ENCODE measurements at regions not wholly inside any gene's neighbourhood (a gene's known extent, or its start where the extent isn't known, plus 50 kb on each side); places are given as distances from the start of the nearest gene placed in this dataset.
"Not testable (repeated sequence)": the region's sequence is repeated elsewhere in the genome, so short reads cannot be mapped to it uniquely, and the experiment has no call there.

DNA sequence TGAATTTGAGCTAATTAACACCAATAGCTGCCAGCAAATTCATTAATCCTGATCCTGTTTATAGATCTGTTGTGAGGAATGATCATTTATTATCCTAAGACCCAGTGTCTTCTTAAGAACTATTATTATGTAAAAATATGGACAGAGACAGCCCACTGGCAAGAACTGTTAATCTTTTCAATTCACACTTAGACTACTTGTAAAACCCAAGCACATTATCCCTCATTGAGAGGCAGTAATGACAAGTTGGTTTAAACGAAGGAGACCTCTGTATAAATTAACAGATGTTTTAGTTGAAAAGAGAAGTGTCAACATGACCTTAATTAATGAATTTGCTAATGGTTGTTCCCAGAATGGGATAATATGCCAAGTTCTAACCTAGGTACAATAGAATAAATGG, 270.3 kb upstream of the IZUMO3 start:
- CTCF ChIA-PET = interaction anchor here (0.7 kb wide), 1 partner anchor 1493 kb away, joined by 3 read pairs; no protein-coding TSS in a partner anchor
- no peak overlapping the region for H3K27ac ChIP-seq
- DNase-seq (ENCODE audit: low spot score) = no peak
- TF ChIP-seq, protein P1, sequence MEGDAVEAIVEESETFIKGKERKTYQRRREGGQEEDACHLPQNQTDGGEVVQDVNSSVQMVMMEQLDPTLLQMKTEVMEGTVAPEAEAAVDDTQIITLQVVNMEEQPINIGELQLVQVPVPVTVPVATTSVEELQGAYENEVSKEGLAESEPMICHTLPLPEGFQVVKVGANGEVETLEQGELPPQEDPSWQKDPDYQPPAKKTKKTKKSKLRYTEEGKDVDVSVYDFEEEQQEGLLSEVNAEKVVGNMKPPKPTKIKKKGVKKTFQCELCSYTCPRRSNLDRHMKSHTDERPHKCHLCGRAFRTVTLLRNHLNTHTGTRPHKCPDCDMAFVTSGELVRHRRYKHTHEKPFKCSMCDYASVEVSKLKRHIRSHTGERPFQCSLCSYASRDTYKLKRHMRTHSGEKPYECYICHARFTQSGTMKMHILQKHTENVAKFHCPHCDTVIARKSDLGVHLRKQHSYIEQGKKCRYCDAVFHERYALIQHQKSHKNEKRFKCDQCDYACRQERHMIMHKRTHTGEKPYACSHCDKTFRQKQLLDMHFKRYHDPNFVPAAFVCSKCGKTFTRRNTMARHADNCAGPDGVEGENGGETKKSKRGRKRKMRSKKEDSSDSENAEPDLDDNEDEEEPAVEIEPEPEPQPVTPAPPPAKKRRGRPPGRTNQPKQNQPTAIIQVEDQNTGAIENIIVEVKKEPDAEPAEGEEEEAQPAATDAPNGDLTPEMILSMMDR (conservative IDR thresholded peaks at IDR 0.05; ENCODE audit: low read depth) = no peak
- POLR2A ChIA-PET (ENCODE audit: low non-redundant PET) = no interaction called here

DNA sequence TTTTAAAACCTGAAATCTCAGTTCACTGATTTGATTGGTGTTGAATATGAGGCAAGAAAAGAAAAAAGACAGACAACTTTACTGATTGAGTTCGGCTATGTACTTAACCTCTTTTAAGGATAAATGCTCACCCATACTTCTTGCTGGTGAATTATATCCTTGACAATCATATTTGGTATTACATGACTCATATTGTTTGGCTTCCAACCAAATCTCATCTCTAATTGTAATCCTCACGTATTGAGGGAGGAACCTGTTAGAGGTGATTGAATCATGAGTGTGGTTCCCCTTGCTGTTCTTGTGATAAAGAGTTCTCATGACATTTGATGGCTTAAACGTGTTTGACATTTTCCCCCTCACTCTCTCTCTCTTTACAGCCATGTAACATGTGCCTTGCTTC, 255.6 kb upstream of the IZUMO3 start:
- TF ChIP-seq, protein P1 (conservative IDR thresholded peaks at IDR 0.05; ENCODE audit: low read depth) = no peak
- POLR2A ChIA-PET (ENCODE audit: low non-redundant PET) = no interaction called here
- CTCF ChIA-PET = no interaction called here
- no peak overlapping the region for H3K27ac ChIP-seq
- DNase-seq (ENCODE audit: low spot score) = peak; percentile 7

DNA sequence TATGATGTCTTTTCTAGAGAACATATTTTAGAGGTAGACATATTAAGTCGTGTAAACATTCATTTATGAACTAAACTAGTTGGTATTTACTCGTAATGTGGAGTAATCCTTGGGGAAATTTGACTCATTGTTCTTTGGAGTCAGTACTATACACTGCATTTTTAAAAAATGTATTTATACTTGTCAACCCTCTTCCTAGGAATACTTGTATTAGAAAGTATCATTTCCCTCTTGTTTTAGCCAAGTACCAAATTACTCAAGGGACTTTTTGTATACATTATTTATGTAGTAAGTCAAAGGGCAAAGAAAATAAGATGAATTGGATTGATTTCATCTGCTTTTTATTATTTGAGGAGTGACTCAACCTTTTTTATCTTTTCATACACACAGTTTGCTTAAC, 248.1 kb upstream of the IZUMO3 start:
- H3K27ac ChIP-seq = no peak overlapping the region
- no peak for DNase-seq (ENCODE audit: low spot score)
- TF ChIP-seq, protein P1 (conservative IDR thresholded peaks at IDR 0.05; ENCODE audit: low read depth) = no peak
- CTCF ChIA-PET = no interaction called here
- POLR2A ChIA-PET (ENCODE audit: low non-redundant PET) = no interaction called here

DNA sequence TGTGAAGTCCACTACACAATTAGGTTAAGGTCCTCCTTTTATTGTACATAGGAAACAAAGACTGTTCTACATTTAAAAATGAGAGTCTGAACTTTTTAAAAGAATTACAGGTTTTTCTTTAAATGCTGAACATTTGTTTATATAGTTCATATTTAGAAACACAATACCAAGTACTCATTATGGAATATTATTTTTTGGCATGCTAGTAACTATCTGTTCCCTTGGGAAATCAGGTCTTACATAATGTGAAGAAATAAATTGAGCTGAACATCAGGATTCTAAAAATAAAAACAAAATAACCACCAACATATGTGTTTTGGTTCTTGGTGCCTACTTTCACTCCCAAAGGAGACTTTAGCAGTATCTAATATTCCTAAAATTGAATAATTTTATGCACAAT, 230.5 kb upstream of the IZUMO3 start:
- DNase-seq (ENCODE audit: low spot score) = no peak
- ChIA-PET POLR2A (ENCODE audit: low non-redundant PET) (no interaction called here), CTCF (no interaction called here)
- TF ChIP-seq, protein P1 (conservative IDR thresholded peaks at IDR 0.05; ENCODE audit: low read depth) = no peak
- H3K27ac ChIP-seq = no peak overlapping the region

DNA sequence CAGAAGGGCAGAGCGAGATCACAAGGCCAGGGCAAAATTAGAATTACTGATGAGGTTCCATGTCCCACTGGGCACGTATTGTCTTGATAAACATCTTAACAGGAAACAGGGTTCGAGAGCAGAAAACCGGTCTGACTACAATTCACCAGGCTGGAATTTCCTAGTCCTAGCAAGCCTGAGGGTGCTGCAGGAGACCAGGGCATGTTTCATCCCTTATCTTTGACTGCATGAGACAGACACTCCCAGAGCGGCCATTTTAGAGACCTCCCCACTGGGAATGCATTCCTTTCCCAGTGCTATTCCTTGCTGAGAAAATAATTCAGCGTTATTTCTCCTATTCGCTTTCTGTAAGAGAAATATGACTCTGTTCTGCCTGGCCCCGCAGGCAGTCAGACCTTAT, 228.5 kb upstream of the IZUMO3 start:
- CTCF ChIA-PET = not testable (repeated sequence)

DNA sequence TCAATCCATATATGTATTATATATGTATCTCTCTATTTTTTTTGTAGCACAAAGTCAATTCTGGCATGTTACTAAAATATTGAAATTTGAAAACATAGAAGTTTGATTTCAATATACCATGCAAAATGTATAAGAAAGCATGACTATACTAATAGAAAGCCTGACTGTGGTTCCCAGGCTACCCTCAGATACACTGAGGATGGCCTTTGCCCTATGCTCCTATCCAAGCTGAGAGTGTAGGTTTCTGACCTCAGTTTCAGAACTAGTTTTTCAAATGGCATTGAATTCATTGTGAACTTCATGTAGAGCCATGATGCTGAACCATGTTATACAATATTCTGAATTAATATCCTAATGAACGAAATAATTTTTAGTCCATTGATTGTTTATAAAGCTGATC, 220.4 kb upstream of the IZUMO3 start:
- CTCF ChIA-PET = no interaction called here
- TF ChIP-seq, protein P1 (conservative IDR thresholded peaks at IDR 0.05; ENCODE audit: low read depth) = no peak

More for the DNA sequence above, 228.5 kb upstream of the IZUMO3 start:
- POLR2A ChIA-PET (ENCODE audit: low non-redundant PET); DNase-seq (ENCODE audit: low spot score); H3K27ac ChIP-seq: not testable (repeated sequence)

DNA sequence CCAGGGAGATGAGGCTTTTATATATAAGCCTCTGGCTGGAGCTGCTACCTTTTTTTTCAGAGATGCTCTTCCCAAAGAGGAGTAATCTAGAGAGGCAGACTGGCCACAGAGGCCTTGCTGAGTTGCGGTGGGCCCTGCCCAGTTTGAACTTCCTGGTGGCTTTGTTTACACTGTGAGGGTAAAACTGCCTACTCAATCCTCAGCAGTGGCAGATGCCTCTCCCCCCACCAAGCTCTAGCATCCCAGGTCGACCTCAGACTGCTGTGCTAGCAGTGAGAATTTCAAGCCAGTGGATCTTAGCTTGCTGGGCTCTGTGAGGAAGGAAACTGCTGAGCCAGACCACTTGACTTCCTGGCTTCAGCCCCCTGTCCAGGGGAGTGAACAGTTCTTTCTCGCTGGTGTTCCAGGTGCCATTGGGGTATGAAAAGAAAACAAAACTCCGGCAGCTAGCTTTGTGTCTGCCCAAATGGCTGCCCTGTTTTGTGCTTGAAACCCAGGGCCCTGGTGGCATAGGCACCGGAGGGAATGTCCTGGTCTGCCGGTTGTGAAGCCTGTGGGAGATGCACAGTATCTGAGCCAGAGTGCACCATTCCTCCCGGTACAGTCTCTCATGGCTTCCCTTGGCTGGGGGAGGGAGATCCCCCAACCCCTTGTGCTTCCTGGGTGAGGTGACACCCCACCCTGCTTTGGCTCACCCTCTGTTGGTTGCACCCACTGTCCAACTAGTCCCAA, 219.5 kb upstream of the IZUMO3 start:
- no peak overlapping the region for H3K27ac ChIP-seq
- DNase-seq (ENCODE audit: low spot score) = no peak
- TF ChIP-seq, protein P1 (conservative IDR thresholded peaks at IDR 0.05; ENCODE audit: low read depth) = no peak
- CTCF ChIA-PET = no interaction called here
- POLR2A ChIA-PET (ENCODE audit: low non-redundant PET) = no interaction called here

More for the DNA sequence above, 220.4 kb upstream of the IZUMO3 start:
- H3K27ac ChIP-seq = no peak overlapping the region
- POLR2A ChIA-PET (ENCODE audit: low non-redundant PET) = no interaction called here
- DNase-seq (ENCODE audit: low spot score) = no peak

All from RWPE1 (cell line).